ENCODE measurements at regions not wholly inside any gene's neighbourhood (a gene's known extent, or its start where the extent isn't known, plus 50 kb on each side); places are given as distances from the start of the nearest gene placed in this dataset.

DNA sequence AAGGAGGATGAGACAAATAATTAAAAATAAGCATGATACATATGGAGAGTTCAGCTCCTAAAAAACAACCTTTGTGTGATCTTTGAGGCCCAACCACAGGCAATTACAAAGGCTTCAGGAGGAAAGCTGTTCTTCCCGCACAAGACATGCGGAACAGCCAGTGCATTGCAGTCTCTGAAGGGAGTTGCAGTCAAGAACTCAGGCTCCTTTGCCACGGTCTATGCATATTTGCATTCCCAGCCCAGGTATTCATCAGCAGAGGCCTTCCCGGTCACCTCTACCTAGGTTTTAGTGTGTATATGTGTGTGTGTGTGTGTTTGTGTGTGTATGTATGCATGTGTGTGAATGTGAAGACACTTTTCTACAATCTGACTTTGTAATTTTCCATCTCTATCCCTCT is 600.6 kb upstream of the PCDH10 start:
- TF ChIP-seq EZH2 (IDR thresholded peaks at IDR 0.05; ENCODE audit: low read length): no peak
- TF ChIP-seq, protein P1, sequence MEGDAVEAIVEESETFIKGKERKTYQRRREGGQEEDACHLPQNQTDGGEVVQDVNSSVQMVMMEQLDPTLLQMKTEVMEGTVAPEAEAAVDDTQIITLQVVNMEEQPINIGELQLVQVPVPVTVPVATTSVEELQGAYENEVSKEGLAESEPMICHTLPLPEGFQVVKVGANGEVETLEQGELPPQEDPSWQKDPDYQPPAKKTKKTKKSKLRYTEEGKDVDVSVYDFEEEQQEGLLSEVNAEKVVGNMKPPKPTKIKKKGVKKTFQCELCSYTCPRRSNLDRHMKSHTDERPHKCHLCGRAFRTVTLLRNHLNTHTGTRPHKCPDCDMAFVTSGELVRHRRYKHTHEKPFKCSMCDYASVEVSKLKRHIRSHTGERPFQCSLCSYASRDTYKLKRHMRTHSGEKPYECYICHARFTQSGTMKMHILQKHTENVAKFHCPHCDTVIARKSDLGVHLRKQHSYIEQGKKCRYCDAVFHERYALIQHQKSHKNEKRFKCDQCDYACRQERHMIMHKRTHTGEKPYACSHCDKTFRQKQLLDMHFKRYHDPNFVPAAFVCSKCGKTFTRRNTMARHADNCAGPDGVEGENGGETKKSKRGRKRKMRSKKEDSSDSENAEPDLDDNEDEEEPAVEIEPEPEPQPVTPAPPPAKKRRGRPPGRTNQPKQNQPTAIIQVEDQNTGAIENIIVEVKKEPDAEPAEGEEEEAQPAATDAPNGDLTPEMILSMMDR (optimal IDR thresholded peaks at IDR 0.05 in 1 of 3, IDR thresholded peaks at IDR 0.05 in 1 of 3, conservative IDR thresholded peaks at IDR 0.05 in 1 of 3; ENCODE audit: extremely low read depth in 1 of 3, insufficient read depth in 2 of 3, low read length in 3 of 3): no peak
